ENCODE measurements at regions not wholly inside any gene's neighbourhood (a gene's known extent, or its start where the extent isn't known, plus 50 kb on each side); places are given as distances from the start of the nearest gene placed in this dataset.

DNA sequence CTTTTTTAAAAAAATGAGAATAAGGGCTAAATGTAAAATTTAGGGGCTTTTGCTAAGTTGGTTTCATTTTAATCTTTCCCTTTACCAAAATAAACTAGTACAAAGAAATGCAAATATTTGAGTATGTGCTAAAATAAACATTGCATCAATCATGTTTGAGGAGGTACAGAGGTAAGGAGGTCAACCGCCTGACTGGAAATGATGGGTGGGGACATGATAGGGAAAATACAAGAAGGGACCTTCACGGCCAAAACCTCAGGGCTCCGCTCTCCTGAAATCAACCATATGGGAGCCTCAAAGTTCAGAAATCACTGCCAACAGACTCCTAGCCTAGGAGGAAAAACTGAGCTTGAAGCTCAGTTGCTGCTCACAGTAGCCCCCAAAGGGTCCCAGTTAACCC, 207.6 kb downstream of the AHR start:
- TF ChIP-seq POLR2A (IDR thresholded peaks at IDR 0.05) (no peak), CTCF (IDR thresholded peaks at IDR 0.05) (no peak)

Measured in right lobe of liver (tissue), 4 donors.